Sigmoid colon (tissue), 4 donors: ENCODE measurements at regions not wholly inside any gene's neighbourhood (a gene's known extent, or its start where the extent isn't known, plus 50 kb on each side); places are given as distances from the start of the nearest gene placed in this dataset.

Source experiments
- CTCF ChIP-seq, 4 experiments: fragments of 450-650 bp in 3 of 4; fragments of 200-600 bp in 1 of 4; IDR thresholded peaks; one replicate each; pipeline ENCODE4 v1.5.1; 2016 to 2019; ENCODE audit warnings: antibody characterized with exemption in 4 of 4, mild to moderate bottlenecking in 3 of 4, moderate library complexity in 2 of 4
- POLR2A ChIP-seq, 2 donors: fragments of 450-650 bp; IDR thresholded peaks; one replicate each; pipeline ENCODE4 v1.6.1; 2016; ENCODE audit warnings: antibody characterized with exemption in 2 of 2, mild to moderate bottlenecking in 2 of 2, moderate library complexity in 2 of 2
- POLR2AphosphoS5 ChIP-seq, 4 donors: sonication (generic); formaldehyde crosslinking; IDR thresholded peaks; one replicate each; pipeline ENCODE4 v1.6.1; 2017; ENCODE audit warnings: antibody characterized with exemption in 4 of 4

GRCh38 chr14:65206448-65207096, 104.3 kb upstream of the MAX start:
- TF ChIP-seq CTCF (IDR thresholded peaks at IDR 0.05) = no peak
- TF ChIP-seq POLR2AphosphoS5 (IDR thresholded peaks at IDR 0.05) = no peak
- TF ChIP-seq POLR2A (IDR thresholded peaks at IDR 0.05) = no peak
